ENCODE measurements at regions not wholly inside any gene's neighbourhood (a gene's known extent, or its start where the extent isn't known, plus 50 kb on each side); places are given as distances from the start of the nearest gene placed in this dataset.

- H3K27ac ChIP-seq (ENCODE audit: low read depth, low read length): no peak overlapping the region
- WGBS (ENCODE audit: insufficient coverage): no CpG with 5 or more reads among the region's 3 CpGs
Measured at GRCh38 chr6:145315982-145316600, 419.2 kb downstream of the EPM2A start.

GRCh38 chr6:145318952-145319351 is 416.4 kb downstream of the EPM2A start:
- H3K4me1 ChIP-seq (ENCODE audit: control insufficient read depth, insufficient read depth, low read length): no peaks in the 10 kb centered on the region
- no peak overlapping the region for H3K27ac ChIP-seq (ENCODE audit: low read depth, low read length)
- no peak overlapping the region for H3K4me3 ChIP-seq (ENCODE audit: low read depth, low read length)
- H3K36me3 ChIP-seq (ENCODE audit: control insufficient read depth, insufficient read depth, low read length): no peaks in the 10 kb centered on the region
- no peak for DNase-seq (ENCODE audit: low read depth in 4 of 6, low spot score in 6 of 6)
- H3K9me3 ChIP-seq (ENCODE audit: control insufficient read depth, insufficient read depth, low read length): peaks cover 3% of the 10 kb centered on the region
- no peaks in the 10 kb centered on the region for H3K27me3 ChIP-seq (ENCODE audit: control insufficient read depth, insufficient read depth, low read length)

More at GRCh38 chr6:145315982-145316600, 419.2 kb downstream of the EPM2A start:
- Histone ChIP-seq H3K4me1 (ENCODE audit: control insufficient read depth, insufficient read depth, low read length) (no peaks in the 10 kb centered on the region), H3K36me3 (ENCODE audit: control insufficient read depth, insufficient read depth, low read length) (no peaks in the 10 kb centered on the region), H3K9me3 (ENCODE audit: control insufficient read depth, insufficient read depth, low read length) (peaks cover 3% of the 10 kb centered on the region), H3K27me3 (ENCODE audit: control insufficient read depth, insufficient read depth, low read length) (no peaks in the 10 kb centered on the region), H3K4me3 (ENCODE audit: low read depth, low read length) (no peak overlapping the region)
- no peak for DNase-seq (ENCODE audit: low read depth in 4 of 6, low spot score in 6 of 6)

GRCh38 chr6:145319605-145320004 is 415.7 kb downstream of the EPM2A start:
- H3K36me3 ChIP-seq (ENCODE audit: control insufficient read depth, insufficient read depth, low read length): no peaks in the 10 kb centered on the region
- no peak overlapping the region for H3K27ac ChIP-seq (ENCODE audit: low read depth, low read length)
- no CpG with 5 or more reads among the region's 2 CpGs for WGBS (ENCODE audit: insufficient coverage)
- no peaks in the 10 kb centered on the region for H3K27me3 ChIP-seq (ENCODE audit: control insufficient read depth, insufficient read depth, low read length)
- no peak overlapping the region for H3K4me3 ChIP-seq (ENCODE audit: low read depth, low read length)
- no peaks in the 10 kb centered on the region for H3K4me1 ChIP-seq (ENCODE audit: control insufficient read depth, insufficient read depth, low read length)
- H3K9me3 ChIP-seq (ENCODE audit: control insufficient read depth, insufficient read depth, low read length): peaks cover 3% of the 10 kb centered on the region
- no peak for DNase-seq (ENCODE audit: low read depth in 4 of 6, low spot score in 6 of 6)

- H3K36me3 ChIP-seq (ENCODE audit: control insufficient read depth, insufficient read depth, low read length): no peaks in the 10 kb centered on the region
- no peaks in the 10 kb centered on the region for H3K4me1 ChIP-seq (ENCODE audit: control insufficient read depth, insufficient read depth, low read length)
- no peaks in the 10 kb centered on the region for H3K9me3 ChIP-seq (ENCODE audit: control insufficient read depth, insufficient read depth, low read length)
- no peak overlapping the region for H3K27ac ChIP-seq (ENCODE audit: low read depth, low read length)
- WGBS (ENCODE audit: insufficient coverage): 100% methylated on average over 1 of the region's 1 CpG
- no peak for DNase-seq (ENCODE audit: low read depth in 4 of 6, low spot score in 6 of 6)
- no peaks in the 10 kb centered on the region for H3K27me3 ChIP-seq (ENCODE audit: control insufficient read depth, insufficient read depth, low read length)
- no peak overlapping the region for H3K4me3 ChIP-seq (ENCODE audit: low read depth, low read length)
Measured at GRCh38 chr6:145323646-145324045, 411.7 kb downstream of the EPM2A start.

GRCh38 chr6:145327586-145327985 is 407.7 kb downstream of the EPM2A start:
- no CpG with 5 or more reads among the region's 2 CpGs for WGBS (ENCODE audit: insufficient coverage)
- DNase-seq (ENCODE audit: low read depth in 4 of 6, low spot score in 6 of 6): peak in 1 of 6 donors; percentile 63
- Histone ChIP-seq H3K9me3 (ENCODE audit: control insufficient read depth, insufficient read depth, low read length) (no peaks in the 10 kb centered on the region), H3K36me3 (ENCODE audit: control insufficient read depth, insufficient read depth, low read length) (no peaks in the 10 kb centered on the region), H3K4me3 (ENCODE audit: low read depth, low read length) (no peak overlapping the region), H3K4me1 (ENCODE audit: control insufficient read depth, insufficient read depth, low read length) (no peaks in the 10 kb centered on the region), H3K27ac (ENCODE audit: low read depth, low read length) (no peak overlapping the region), H3K27me3 (ENCODE audit: control insufficient read depth, insufficient read depth, low read length) (no peaks in the 10 kb centered on the region)

GRCh38 chr6:145329257-145329656 is 406.1 kb downstream of the EPM2A start:
- no peaks in the 10 kb centered on the region for H3K9me3 ChIP-seq (ENCODE audit: control insufficient read depth, insufficient read depth, low read length)
- H3K27ac ChIP-seq (ENCODE audit: low read depth, low read length): no peak overlapping the region
- H3K27me3 ChIP-seq (ENCODE audit: control insufficient read depth, insufficient read depth, low read length): no peaks in the 10 kb centered on the region
- H3K36me3 ChIP-seq (ENCODE audit: control insufficient read depth, insufficient read depth, low read length): no peaks in the 10 kb centered on the region
- peak in 3 of 6 donors; percentile 15 to 78 (median 30) for DNase-seq (ENCODE audit: low read depth in 4 of 6, low spot score in 6 of 6)
- no peak overlapping the region for H3K4me3 ChIP-seq (ENCODE audit: low read depth, low read length)
- WGBS (ENCODE audit: insufficient coverage): no CpG with 5 or more reads among the region's 3 CpGs
- H3K4me1 ChIP-seq (ENCODE audit: control insufficient read depth, insufficient read depth, low read length): no peaks in the 10 kb centered on the region

- WGBS (ENCODE audit: insufficient coverage): 92% methylated on average over 4 of the region's 4 CpGs
- no peaks in the 10 kb centered on the region for H3K27me3 ChIP-seq (ENCODE audit: control insufficient read depth, insufficient read depth, low read length)
Measured at GRCh38 chr6:145331066-145331465, 404.3 kb downstream of the EPM2A start.

GRCh38 chr6:145332011-145332410 is 403.3 kb downstream of the EPM2A start:
- Histone ChIP-seq H3K36me3 (ENCODE audit: control insufficient read depth, insufficient read depth, low read length) (no peaks in the 10 kb centered on the region), H3K27ac (ENCODE audit: low read depth, low read length) (no peak overlapping the region), H3K27me3 (ENCODE audit: control insufficient read depth, insufficient read depth, low read length) (no peaks in the 10 kb centered on the region), H3K9me3 (ENCODE audit: control insufficient read depth, insufficient read depth, low read length) (no peaks in the 10 kb centered on the region), H3K4me1 (ENCODE audit: control insufficient read depth, insufficient read depth, low read length) (no peaks in the 10 kb centered on the region), H3K4me3 (ENCODE audit: low read depth, low read length) (no peak overlapping the region)
- WGBS (ENCODE audit: insufficient coverage): no CpG with 5 or more reads among the region's 2 CpGs
- no peak for DNase-seq (ENCODE audit: low read depth in 4 of 6, low spot score in 6 of 6)

More at GRCh38 chr6:145331066-145331465, 404.3 kb downstream of the EPM2A start:
- H3K9me3 ChIP-seq (ENCODE audit: control insufficient read depth, insufficient read depth, low read length): no peaks in the 10 kb centered on the region
- no peak for DNase-seq (ENCODE audit: low read depth in 4 of 6, low spot score in 6 of 6)
- no peaks in the 10 kb centered on the region for H3K4me1 ChIP-seq (ENCODE audit: control insufficient read depth, insufficient read depth, low read length)
- no peak overlapping the region for H3K4me3 ChIP-seq (ENCODE audit: low read depth, low read length)
- H3K27ac ChIP-seq (ENCODE audit: low read depth, low read length): no peak overlapping the region
- H3K36me3 ChIP-seq (ENCODE audit: control insufficient read depth, insufficient read depth, low read length): no peaks in the 10 kb centered on the region

- Histone ChIP-seq H3K9me3 (ENCODE audit: control insufficient read depth, insufficient read depth, low read length) (no peaks in the 10 kb centered on the region), H3K27me3 (ENCODE audit: control insufficient read depth, insufficient read depth, low read length) (no peaks in the 10 kb centered on the region), H3K27ac (ENCODE audit: low read depth, low read length) (no peak overlapping the region), H3K4me3 (ENCODE audit: low read depth, low read length) (no peak overlapping the region), H3K4me1 (ENCODE audit: control insufficient read depth, insufficient read depth, low read length) (no peaks in the 10 kb centered on the region), H3K36me3 (ENCODE audit: control insufficient read depth, insufficient read depth, low read length) (no peaks in the 10 kb centered on the region)
- no peak for DNase-seq (ENCODE audit: low read depth in 4 of 6, low spot score in 6 of 6)
- no CpG with 5 or more reads among the region's 4 CpGs for WGBS (ENCODE audit: insufficient coverage)
Measured at GRCh38 chr6:145336119-145336518, 399.2 kb downstream of the EPM2A start.

GRCh38 chr6:145339089-145339488 is 396.2 kb downstream of the EPM2A start:
- Histone ChIP-seq H3K9me3 (ENCODE audit: control insufficient read depth, insufficient read depth, low read length) (no peaks in the 10 kb centered on the region), H3K4me1 (ENCODE audit: control insufficient read depth, insufficient read depth, low read length) (no peaks in the 10 kb centered on the region), H3K27ac (ENCODE audit: low read depth, low read length) (no peak overlapping the region), H3K36me3 (ENCODE audit: control insufficient read depth, insufficient read depth, low read length) (no peaks in the 10 kb centered on the region), H3K4me3 (ENCODE audit: low read depth, low read length) (no peak overlapping the region), H3K27me3 (ENCODE audit: control insufficient read depth, insufficient read depth, low read length) (no peaks in the 10 kb centered on the region)
- no CpG with 5 or more reads among the region's 2 CpGs for WGBS (ENCODE audit: insufficient coverage)
- no peak for DNase-seq (ENCODE audit: low read depth in 4 of 6, low spot score in 6 of 6)
